ENCODE measurements at regions not wholly inside any gene's neighbourhood (a gene's known extent, or its start where the extent isn't known, plus 50 kb on each side); places are given as distances from the start of the nearest gene placed in this dataset.

- TF ChIP-seq, protein P1, sequence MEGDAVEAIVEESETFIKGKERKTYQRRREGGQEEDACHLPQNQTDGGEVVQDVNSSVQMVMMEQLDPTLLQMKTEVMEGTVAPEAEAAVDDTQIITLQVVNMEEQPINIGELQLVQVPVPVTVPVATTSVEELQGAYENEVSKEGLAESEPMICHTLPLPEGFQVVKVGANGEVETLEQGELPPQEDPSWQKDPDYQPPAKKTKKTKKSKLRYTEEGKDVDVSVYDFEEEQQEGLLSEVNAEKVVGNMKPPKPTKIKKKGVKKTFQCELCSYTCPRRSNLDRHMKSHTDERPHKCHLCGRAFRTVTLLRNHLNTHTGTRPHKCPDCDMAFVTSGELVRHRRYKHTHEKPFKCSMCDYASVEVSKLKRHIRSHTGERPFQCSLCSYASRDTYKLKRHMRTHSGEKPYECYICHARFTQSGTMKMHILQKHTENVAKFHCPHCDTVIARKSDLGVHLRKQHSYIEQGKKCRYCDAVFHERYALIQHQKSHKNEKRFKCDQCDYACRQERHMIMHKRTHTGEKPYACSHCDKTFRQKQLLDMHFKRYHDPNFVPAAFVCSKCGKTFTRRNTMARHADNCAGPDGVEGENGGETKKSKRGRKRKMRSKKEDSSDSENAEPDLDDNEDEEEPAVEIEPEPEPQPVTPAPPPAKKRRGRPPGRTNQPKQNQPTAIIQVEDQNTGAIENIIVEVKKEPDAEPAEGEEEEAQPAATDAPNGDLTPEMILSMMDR (IDR thresholded peaks at IDR 0.05), result no peak
- TF ChIP-seq POLR2A (IDR thresholded peaks at IDR 0.05) (no peak), POLR2AphosphoS5 (IDR thresholded peaks at IDR 0.05) (no peak), EP300 (IDR thresholded peaks at IDR 0.05) (no peak)
These were observed 516.6 kb upstream of the LCORL start for GRCh38 chr4:18538121-18538520.

All from sigmoid colon (tissue), 4 donors.